Endodermal cell (in vitro differentiated cells): ENCODE measurements at regions not wholly inside any gene's neighbourhood (a gene's known extent, or its start where the extent isn't known, plus 50 kb on each side); places are given as distances from the start of the nearest gene placed in this dataset.

Source experiments
- DNase-seq: peaks from one replicate; pipeline ENCODE4 v3.0.0-alpha.2; 2017
- H3K27ac ChIP-seq: 2 replicates; pipeline ENCODE4 v1.5.1; 2013; ENCODE audit warnings: mild to moderate bottlenecking, low read depth, low read length, moderate library complexity
- H3K27me3 ChIP-seq: 2 replicates; pipeline ENCODE4 v1.6.1; 2013; ENCODE audit warnings: mild to moderate bottlenecking, low read length, moderate library complexity; ENCODE audit not compliant: insufficient read depth, control insufficient read depth, poor library complexity, severe bottlenecking
- H3K36me3 ChIP-seq: 2 replicates; pipeline ENCODE4 v1.7.0; 2013; ENCODE audit warnings: mild to moderate bottlenecking, low read length, moderate library complexity; ENCODE audit not compliant: control insufficient read depth, insufficient read depth
- H3K4me1 ChIP-seq: one replicate; pipeline ENCODE4 v1.7.0; 2013; ENCODE audit warnings: low read length; ENCODE audit not compliant: control insufficient read depth, insufficient read depth
- H3K4me3 ChIP-seq: 2 replicates; pipeline ENCODE4 v1.5.1; 2013; ENCODE audit warnings: mild to moderate bottlenecking, low read length, moderate library complexity
- H3K9ac ChIP-seq: 2 replicates; pipeline ENCODE4 v1.6.1; 2013; ENCODE audit warnings: mild to moderate bottlenecking, low read length, moderate library complexity; ENCODE audit not compliant: poor library complexity, severe bottlenecking; ENCODE audit errors: extremely low read depth
- H3K9me3 ChIP-seq: 2 replicates; pipeline ENCODE4 v1.6.1; 2013; ENCODE audit warnings: mild to moderate bottlenecking, low read length, moderate library complexity; ENCODE audit not compliant: control insufficient read depth
- H3K27ac Mint-ChIP-seq: 2 replicates; pipeline ENCODE4 v1.8.0; 2020; ENCODE audit warnings: mixed read lengths
- H3K27me3 Mint-ChIP-seq: 2 replicates; pipeline ENCODE4 v1.8.0; 2021; ENCODE audit warnings: mild to moderate bottlenecking, mixed read lengths; ENCODE audit not compliant: insufficient read depth
- H3K36me3 Mint-ChIP-seq: 2 replicates; pipeline ENCODE4 v1.8.0; 2020; ENCODE audit warnings: low read depth, mixed read lengths
- H3K4me1 Mint-ChIP-seq: 2 replicates; pipeline ENCODE4 v1.8.0; 2020; ENCODE audit warnings: mixed read lengths
- H3K4me3 Mint-ChIP-seq: 2 replicates; pipeline ENCODE4 v1.8.0; 2020; ENCODE audit warnings: mild to moderate bottlenecking, moderate library complexity, mixed read lengths
- H3K9me3 Mint-ChIP-seq: 2 replicates; pipeline ENCODE4 v1.8.0; 2020; ENCODE audit warnings: mild to moderate bottlenecking, mixed read lengths
- CTCF ChIP-seq: fragments of 200-600 bp; sonication (generic); conservative IDR thresholded peaks from 2 replicates; pipeline ENCODE4 v1.5.0; 2021; ENCODE audit warnings: antibody characterized with exemption, mild to moderate bottlenecking
- WGBS, 2 experiments: methylation state at CpG; one replicate each; pipeline versions ENCODE4 v1.1.5 to v1.1.7; 2013; ENCODE audit warnings: missing lambda C conversion rate in 2 of 2, mixed read lengths in 1 of 2; ENCODE audit not compliant: insufficient coverage in 1 of 2, insufficient read length in 1 of 2; 5-methylcytosine and 5-hydroxymethylcytosine counted together

- Histone ChIP-seq H3K36me3 (no peaks in the 10 kb centered on the region), H3K9me3 (no peaks in the 10 kb centered on the region), H3K27me3 (no peaks in the 10 kb centered on the region), H3K9ac (no peak overlapping the region), H3K27ac (no peak overlapping the region), H3K4me1 (peaks cover 4% of the 10 kb centered on the region), H3K4me3 (no peak overlapping the region)
- no peaks in the 10 kb centered on the region for H3K9me3 Mint-ChIP-seq
- H3K4me3 Mint-ChIP-seq: no peak overlapping the region
- H3K27me3 Mint-ChIP-seq: no peaks in the 10 kb centered on the region
- no peak for TF ChIP-seq CTCF
- peaks cover 30% of the 10 kb centered on the region for H3K4me1 Mint-ChIP-seq
- 62 to 91% methylated on average over 3 to 4 of the region's 4 CpGs for WGBS, 2 experiments
- no peaks in the 10 kb centered on the region for H3K36me3 Mint-ChIP-seq
- DNase-seq: no peak
- no peak overlapping the region for H3K27ac Mint-ChIP-seq
Measured at GRCh38 chr5:145246961-145247744, 588.0 kb downstream of the PRELID2 start.

- Mint-ChIP-seq H3K36me3 (no peaks in the 10 kb centered on the region), H3K4me1 (peaks cover 30% of the 10 kb centered on the region), H3K9me3 (no peaks in the 10 kb centered on the region), H3K27me3 (no peaks in the 10 kb centered on the region), H3K27ac (no peak overlapping the region), H3K4me3 (no peak overlapping the region)
- no peaks in the 10 kb centered on the region for H3K27me3 ChIP-seq
- peaks cover 4% of the 10 kb centered on the region for H3K4me1 ChIP-seq
- no peak for TF ChIP-seq CTCF
- H3K27ac ChIP-seq: no peak overlapping the region
- H3K9ac ChIP-seq: no peak overlapping the region
- H3K4me3 ChIP-seq: no peak overlapping the region
- H3K36me3 ChIP-seq: no peaks in the 10 kb centered on the region
- 96% methylated on average over 2 of the region's 2 CpGs; no CpG with 5 or more reads in 1 of the 2 experiments for WGBS, 2 experiments
- H3K9me3 ChIP-seq: no peaks in the 10 kb centered on the region
- no peak for DNase-seq
Measured at GRCh38 chr5:145246379-145246778, 588.8 kb downstream of the PRELID2 start.

GRCh38 chr5:145245354-145245753 is 589.8 kb downstream of the PRELID2 start:
- Mint-ChIP-seq H3K4me1 (peaks cover 30% of the 10 kb centered on the region), H3K36me3 (no peaks in the 10 kb centered on the region), H3K27me3 (no peaks in the 10 kb centered on the region), H3K27ac (no peak overlapping the region), H3K4me3 (no peak overlapping the region), H3K9me3 (no peaks in the 10 kb centered on the region)
- H3K9ac ChIP-seq: no peak overlapping the region
- no peaks in the 10 kb centered on the region for H3K27me3 ChIP-seq
- H3K9me3 ChIP-seq: no peaks in the 10 kb centered on the region
- H3K4me1 ChIP-seq: peaks cover 4% of the 10 kb centered on the region
- peak; percentile 24 for TF ChIP-seq CTCF
- H3K27ac ChIP-seq: peak overlapping the region; percentile 27
- 0 to 7% methylated on average over 1 to 3 of the region's 5 CpGs for WGBS, 2 experiments
- peak overlapping the region; percentile 42 for H3K4me3 ChIP-seq
- DNase-seq: peak; percentile 53
- H3K36me3 ChIP-seq: no peaks in the 10 kb centered on the region
